Amniotic epithelial cell (primary cell): ENCODE measurements at regions not wholly inside any gene's neighbourhood (a gene's known extent, or its start where the extent isn't known, plus 50 kb on each side); places are given as distances from the start of the nearest gene placed in this dataset.

Source experiments
- DNase-seq: peaks from one replicate; pipeline ENCODE4 v3.0.0-alpha.2; 2010; ENCODE audit warnings: low read depth

DNA sequence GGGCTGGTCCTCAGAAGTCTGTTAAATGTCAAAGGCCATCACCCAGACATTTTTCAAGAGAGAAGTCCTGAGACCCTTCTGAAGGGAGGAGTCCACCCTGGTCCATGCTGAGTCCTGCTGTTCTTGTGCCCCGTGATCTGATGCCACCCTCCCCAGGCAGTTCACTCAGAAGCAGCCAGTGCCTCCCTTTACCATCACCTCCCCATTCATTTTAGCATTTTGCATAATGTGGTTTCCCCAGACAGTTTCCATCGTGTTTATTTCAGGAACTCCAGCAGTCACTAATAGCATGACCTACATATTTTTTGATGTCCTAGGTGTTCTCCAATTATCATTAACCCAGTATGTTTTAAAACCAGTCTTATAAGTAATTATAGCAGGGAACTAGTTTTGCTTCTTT, 353.0 kb upstream of the CDH5 start:
- no peak for DNase-seq

- DNase-seq: no peak
These were observed 358.4 kb upstream of the CDH5 start for GRCh38 chr16:66008136-66008535.

- DNase-seq: peak; percentile 81
These were observed 358.8 kb upstream of the CDH5 start for GRCh38 chr16:66007717-66008116.

GRCh38 chr16:66006485-66006884, 360.0 kb upstream of the CDH5 start:
- no peak for DNase-seq

GRCh38 chr16:66004699-66005098, 361.8 kb upstream of the CDH5 start:
- DNase-seq: no peak

- peak; percentile 22 for DNase-seq
These were observed 363.3 kb upstream of the CDH5 start for GRCh38 chr16:66003201-66003600.

DNA sequence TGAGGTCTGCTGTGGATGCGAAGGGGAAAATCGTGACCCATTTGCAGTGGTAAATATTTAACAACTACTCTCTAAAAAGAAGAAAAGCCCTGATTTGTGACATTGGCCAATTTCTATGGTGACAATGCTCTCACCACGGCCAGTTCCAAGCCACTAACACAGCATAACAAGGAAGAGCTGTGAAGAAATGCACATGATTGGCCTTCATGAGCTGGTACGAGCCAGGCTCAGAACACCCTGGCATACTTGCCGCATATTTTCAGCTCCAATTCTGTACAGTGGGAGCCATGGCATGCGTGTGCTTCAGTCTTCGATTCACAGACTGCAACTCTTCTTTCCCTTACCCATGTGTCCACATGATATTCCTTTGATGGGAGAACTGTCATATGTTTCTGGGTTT, 363.9 kb upstream of the CDH5 start:
- DNase-seq: no peak

DNA sequence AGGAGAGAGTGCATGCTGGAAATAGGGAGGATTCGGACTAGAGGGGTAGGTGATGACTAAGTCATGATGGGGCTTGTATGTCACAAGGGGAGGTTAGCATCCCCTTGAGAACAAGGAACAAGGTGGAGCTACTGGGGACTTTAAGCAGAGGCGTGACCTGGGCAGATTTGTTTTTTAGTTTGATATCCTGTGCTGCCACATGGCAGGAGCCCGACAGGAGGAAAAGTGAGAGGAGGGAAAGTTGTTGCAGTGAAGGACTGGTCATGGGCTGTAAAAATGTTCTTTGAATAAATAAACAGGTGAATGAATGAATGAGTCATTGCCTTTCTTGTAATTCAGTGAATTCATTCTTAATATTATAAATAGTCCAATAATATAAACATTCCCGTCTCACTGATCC, 365.1 kb upstream of the CDH5 start:
- no peak for DNase-seq

DNA sequence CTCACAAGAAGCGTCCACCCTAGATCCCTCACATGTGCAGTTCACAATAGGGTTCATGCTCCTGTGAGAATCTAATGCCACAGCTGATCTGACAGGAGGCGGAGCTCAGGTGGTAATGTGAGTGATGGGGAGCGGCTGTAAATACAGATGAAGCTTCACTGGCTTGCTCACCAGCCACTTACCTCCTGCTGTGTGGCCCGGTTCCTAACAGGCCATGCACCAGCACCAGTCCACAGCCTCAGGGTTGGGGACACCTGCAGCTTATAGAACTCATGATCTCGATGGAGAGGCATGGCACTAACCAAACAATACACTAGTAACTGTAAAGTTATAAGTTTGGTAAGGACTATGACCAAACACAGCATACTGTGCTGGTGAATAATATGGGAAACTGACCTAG, 368.0 kb upstream of the CDH5 start:
- no peak for DNase-seq

DNA sequence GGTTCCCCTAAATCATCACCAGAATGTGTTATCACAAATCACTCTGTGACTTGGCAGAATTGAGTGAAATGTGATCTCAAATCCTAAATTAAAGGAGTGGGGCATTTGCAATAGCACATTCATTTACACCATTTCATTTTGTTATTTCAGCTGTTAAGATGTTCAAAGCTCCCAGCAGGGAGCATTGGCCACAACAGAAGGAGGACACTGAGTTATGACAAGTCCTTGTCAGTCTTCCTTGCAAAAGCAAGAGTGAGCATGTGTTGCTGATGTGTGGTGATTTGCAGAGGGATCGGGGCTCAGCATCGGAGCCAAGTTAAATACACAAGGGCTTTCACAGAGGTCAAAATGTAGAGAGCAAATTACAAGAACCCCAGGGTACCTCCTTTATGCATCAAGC, 372.2 kb upstream of the CDH5 start:
- no peak for DNase-seq

DNA sequence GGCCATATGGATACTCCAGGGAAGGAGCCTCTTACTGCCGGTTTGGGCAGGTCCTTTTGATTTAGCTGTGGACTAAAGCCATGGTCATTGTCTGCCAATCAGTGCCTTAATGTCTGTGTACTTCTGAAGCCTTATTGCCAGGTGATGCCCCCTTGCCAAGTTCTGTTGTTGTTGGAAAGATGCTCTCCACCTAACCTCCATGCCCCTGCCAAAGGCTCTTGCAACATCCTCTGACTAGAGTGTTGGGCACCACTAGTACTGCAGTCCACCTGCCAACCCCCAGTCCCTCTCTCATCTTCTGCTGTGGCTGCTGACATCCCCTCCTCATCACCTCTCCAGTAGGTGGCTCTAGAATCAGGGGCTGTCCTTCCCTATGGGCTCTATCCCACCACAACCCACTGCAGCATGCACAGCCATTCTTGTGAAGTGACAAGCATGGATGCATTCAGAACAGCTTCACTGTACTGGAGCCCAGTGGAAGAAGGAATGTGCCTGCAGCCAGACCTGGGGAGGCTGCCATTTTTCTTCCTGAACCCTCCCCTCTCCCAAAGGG, 375.3 kb upstream of the CDH5 start:
- no peak for DNase-seq

GRCh38 chr16:65989861-65990604, 376.5 kb upstream of the CDH5 start:
- DNase-seq: peak; percentile 37

- DNase-seq: no peak
These were observed 378.4 kb upstream of the CDH5 start for GRCh38 chr16:65988024-65988595.

- DNase-seq: no peak
These were observed 382.2 kb upstream of the CDH5 start for GRCh38 chr16:65984296-65984695.

- DNase-seq: no peak
These were observed 385.4 kb upstream of the CDH5 start for GRCh38 chr16:65981057-65981456.

GRCh38 chr16:65975049-65975708, 391.3 kb upstream of the CDH5 start:
- DNase-seq: peak; percentile 74

GRCh38 chr16:65967376-65967775, 399.1 kb upstream of the CDH5 start:
- peak; percentile 50 for DNase-seq

DNA sequence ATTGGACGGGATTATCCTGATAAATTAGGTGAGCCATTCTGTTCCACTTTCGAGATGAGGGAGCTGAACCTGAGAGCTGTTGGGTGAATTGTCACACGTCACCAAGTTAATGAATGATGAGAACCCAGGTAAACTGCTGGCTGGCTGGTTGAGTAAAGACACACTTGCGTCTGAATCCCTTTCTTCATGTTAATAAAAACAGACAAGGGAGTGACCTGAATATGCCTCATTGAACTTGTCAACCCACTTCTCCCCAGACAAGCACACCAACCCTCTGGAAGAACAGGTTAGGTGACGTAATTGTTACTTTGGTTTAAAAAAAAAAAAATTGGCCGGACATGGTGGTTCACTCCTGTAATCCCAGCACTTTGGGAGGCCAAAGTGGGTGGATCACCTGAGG, 400.9 kb upstream of the CDH5 start:
- DNase-seq: no peak

DNA sequence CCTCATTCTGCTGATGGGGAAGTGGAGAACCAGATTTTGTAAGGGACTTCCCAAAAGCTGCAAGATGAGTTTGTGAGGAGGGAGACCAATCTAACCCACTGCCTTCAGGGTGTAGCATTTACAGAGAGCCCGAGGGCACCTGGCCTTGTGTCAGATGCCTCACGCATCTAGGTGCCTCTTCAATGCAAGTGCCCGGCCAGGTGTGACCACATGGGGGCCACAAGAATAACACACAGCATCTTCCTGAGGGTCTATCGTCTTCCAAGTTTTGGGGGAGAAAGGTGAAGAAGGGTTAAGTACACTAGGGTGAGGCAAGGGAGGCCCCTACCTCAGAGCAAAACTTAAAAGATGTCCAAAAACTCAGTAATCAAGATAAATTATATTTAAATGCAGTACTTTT, 401.7 kb upstream of the CDH5 start:
- DNase-seq: no peak

- peak; percentile 31 for DNase-seq
These were observed 404.9 kb upstream of the CDH5 start for GRCh38 chr16:65961476-65962143.

DNA sequence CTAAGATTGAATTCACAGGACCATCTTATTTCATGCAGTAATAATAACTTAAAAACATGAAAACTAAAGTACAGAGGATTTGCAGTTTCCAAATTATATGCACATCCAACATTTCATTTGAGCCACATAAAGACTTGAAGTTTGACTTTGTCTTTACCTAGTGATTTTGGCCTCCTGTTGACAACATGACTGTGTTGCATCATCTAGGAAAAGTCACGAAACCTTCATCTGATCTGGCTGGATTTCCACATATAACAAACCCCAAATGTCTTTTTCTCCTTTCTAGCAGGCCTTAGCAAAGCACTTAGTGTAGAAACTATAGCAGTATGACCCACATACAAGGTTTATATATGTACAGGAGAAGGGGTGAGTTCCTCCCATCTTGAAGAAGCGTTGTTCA, 406.5 kb upstream of the CDH5 start:
- DNase-seq: peak; percentile 17

DNA sequence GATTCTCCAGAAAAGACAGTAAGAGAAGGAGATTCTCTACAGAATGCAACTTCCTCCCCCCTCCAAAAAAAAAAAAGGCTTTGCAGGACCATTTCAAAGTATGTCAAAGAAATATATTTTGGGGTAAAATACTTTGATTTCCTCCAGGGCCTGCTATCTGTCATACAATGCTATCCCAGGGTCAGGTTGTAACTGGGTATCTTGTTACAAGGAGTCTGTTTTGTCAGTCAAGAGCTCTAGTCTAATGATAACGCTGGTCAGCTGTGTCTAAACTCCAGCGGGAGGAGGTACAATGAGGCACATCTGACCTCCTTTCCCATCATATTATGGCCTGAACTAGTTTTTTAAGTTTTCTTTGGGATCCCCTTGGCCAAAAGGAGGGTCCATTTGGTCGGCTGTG, 408.4 kb upstream of the CDH5 start:
- no peak for DNase-seq

GRCh38 chr16:65956100-65956499, 410.4 kb upstream of the CDH5 start:
- no peak for DNase-seq
